ENCODE measurements at regions not wholly inside any gene's neighbourhood (a gene's known extent, or its start where the extent isn't known, plus 50 kb on each side); places are given as distances from the start of the nearest gene placed in this dataset.

DNA sequence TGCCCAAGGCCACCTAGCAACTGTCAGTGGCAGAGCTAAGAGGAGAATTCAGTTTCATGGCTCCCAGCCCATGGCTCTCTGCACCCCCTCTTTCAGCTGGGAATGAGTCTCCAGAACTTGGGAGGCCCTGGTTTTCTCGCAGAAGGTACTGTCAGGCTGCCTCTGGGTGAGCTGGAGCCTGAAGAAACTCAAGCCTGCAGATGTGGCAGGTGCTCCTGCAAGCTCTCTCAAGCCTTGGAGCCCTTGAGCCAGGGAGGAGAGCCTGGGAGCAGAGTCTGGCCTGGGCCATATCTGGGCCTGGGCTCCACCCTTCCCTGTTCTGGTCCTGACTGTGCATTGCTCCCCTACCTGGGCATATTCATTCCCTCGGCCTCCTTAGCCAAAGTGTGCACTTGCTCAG, 74.4 kb upstream of the TLE3 start (continued):
- TF ChIP-seq NKRF (conservative IDR thresholded peaks at IDR 0.05) (no peak), ZSCAN29 (IDR thresholded peaks at IDR 0.05) (no peak), KDM1A (IDR thresholded peaks at IDR 0.05; ENCODE audit: borderline replicate concordance) (no peak), CREB1 (IDR thresholded peaks at IDR 0.05; ENCODE audit: low read depth) (no peak), POLR2A (IDR thresholded peaks at IDR 0.05; ENCODE audit: low read depth, low read length) (no peak), TARDBP (IDR thresholded peaks at IDR 0.05; ENCODE audit: borderline replicate concordance) (no peak), TAF1 (IDR thresholded peaks at IDR 0.05; ENCODE audit: borderline replicate concordance, low read depth, low read length) (no peak), PML (IDR thresholded peaks at IDR 0.05; ENCODE audit: low read length) (no peak)
- TF ChIP-seq, protein P1, sequence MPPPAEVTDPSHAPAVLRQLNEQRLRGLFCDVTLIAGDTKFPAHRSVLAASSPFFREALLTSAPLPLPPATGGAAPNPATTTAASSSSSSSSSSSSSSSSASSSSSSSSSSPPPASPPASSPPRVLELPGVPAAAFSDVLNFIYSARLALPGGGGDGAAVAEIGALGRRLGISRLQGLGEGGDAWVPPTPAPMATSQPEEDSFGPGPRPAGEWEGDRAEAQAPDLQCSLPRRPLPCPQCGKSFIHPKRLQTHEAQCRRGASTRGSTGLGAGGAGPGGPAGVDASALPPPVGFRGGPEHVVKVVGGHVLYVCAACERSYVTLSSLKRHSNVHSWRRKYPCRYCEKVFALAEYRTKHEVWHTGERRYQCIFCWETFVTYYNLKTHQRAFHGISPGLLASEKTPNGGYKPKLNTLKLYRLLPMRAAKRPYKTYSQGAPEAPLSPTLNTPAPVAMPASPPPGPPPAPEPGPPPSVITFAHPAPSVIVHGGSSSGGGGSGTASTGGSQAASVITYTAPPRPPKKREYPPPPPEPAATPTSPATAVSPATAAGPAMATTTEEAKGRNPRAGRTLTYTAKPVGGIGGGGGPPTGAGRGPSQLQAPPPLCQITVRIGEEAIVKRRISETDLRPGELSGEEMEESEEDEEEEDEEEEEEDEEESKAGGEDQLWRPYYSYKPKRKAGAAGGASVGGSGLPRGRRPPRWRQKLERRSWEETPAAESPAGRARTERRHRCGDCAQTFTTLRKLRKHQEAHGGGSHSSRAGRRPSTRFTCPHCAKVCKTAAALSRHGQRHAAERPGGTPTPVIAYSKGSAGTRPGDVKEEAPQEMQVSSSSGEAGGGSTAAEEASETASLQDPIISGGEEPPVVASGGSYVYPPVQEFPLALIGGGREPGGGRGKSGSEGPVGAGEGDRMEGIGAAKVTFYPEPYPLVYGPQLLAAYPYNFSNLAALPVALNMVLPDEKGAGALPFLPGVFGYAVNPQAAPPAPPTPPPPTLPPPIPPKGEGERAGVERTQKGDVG (CRISPR knock-in tag; IDR thresholded peaks at IDR 0.05), result no peak
